KG1 (cell line): ENCODE measurements at regions not wholly inside any gene's neighbourhood (a gene's known extent, or its start where the extent isn't known, plus 50 kb on each side); places are given as distances from the start of the nearest gene placed in this dataset.

Source experiments
- DNase-seq: peaks from one replicate; lab custom pipeline; 2025; lab: John Stamatoyannopoulos, UW

DNA sequence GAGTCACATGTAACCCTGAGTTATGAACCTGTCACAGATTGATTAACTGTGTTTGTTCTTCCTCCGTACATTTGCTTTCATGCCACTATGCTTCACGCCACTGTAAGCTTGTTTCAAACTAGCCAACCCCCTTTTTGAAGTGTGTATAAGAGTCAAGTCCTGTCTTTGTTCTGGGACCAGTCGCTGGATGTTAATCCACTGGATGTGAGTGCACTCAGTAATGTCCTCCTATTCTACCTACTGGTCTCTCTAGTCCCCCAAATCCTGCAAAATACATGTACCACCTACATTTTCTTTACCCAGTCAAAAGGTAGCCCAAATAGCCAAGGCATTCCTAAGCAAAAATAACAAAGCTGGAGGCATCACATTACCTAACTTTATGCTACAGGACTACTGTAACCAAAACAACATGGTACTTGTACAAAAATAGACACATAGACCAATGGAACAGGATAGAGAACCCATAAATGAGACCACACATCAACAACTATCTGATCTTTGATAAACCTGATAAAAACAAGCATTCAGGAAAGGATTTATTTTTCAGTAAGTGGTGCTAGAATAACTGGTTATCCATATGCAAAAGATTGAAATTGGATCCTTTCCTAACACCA is 1139.1 kb upstream of the SEMA6A start:
- DNase-seq = no peak

DNA sequence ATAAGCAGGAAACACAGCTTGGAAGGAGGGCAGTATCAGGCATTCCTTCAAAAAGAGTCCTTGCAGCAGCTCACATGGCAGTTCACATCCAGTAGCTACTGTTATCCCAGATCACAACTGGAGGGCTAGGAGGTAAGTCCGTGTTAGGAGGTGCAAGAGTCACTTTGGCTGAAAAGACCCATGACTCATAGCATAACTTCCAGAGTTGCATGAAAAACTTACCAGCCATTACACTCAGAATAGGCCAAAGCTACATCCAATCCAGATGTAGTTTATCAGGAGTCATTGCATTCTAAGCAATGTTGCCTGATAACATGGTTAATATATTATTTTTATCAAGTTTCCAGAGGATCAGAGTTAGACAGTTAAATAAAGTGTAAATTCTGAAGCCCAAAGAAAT is 1126.4 kb upstream of the SEMA6A start:
- DNase-seq = no peak

DNA sequence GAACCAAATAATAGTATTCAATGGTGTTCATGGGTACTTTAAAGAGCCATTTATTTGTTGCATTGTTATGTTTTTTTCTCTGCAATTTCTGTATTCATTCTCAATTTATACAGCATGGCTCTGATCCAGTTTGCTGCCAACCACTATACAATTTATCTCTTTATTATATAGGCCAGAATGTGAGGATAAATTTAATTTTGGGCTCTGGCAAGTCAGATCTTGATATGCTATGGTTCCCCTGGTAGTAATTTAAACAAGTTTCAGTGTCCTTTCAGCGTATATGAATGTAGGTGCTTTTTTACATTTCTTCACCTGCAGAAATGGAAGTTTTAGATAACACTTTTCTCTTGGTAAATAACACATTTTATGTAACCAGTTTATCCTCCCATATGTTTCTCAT is 1118.0 kb upstream of the SEMA6A start:
- no peak for DNase-seq

DNA sequence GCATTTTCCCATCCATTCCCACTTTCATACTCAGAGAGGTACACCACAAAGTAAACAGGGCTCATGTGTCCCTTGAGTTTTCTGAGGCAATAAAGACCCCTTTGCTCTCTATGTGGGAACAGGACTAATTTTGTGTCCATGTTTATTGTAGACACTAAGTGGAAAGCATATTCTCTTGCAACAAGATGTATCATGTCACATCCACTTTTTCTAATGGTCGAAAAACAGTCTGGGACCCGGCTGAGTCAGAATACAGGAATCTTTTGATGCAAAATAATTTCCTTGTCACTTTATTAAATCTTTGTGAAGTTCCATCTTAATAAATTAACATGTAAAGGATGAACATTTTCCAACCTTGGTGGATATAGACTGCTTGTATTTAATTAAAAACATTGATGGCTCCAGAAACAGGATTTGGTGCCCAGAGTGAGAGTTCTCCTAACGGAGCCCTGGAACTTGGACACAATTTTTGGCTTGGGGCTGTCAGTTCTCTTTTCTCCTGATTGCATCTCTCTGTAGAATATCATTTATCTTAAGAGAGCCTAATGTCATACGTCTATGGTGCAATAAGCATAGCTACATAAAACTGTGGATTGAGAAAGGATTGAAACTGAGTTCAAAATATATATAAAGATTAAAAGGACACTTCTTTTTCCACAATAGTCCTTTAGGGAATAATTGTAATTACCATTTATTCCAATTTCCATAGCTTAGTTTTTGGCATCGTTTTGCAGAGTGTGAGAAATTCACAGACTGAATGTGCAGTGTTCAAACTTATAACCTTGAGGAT is 1116.7 kb upstream of the SEMA6A start:
- no peak for DNase-seq

DNA sequence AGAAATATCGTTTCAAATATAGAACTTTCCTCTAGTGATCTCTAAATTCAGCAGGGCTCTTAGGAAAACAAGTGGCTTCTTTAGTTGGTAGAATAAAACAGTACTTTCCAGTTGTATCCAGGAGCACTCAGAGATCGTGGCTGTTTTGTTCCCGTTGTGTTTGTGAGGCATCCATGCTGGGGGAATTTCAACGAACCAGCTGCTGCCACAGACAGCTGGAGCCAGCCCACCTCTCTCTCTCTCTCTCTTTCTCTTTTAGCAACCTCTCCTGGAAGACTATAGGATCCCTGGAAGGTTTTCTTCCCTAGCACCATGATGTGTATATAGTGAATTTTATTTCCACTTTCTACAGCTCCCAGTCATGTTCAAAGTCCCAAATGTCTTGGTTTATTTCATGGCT is 1116.0 kb upstream of the SEMA6A start:
- no peak for DNase-seq

DNA sequence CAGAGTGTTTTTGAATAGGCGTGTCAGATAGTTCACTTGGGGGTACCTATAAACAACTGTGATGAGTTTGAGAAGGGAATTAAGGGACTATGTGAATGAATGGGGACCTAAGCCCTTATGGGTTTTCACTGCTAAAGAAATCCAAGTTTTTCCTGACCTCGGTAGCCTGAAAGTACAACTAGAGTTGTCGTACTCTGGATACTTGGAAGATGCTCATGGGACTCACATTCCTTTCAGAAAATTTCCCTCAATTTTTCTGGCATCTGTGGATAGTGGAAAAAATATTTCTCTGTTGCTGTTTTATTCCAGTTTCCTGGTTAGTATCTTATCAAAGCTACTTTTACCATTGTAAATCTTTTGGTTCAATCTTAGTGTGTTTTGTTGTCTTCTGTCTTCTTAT is 1112.3 kb upstream of the SEMA6A start:
- DNase-seq = no peak

DNA sequence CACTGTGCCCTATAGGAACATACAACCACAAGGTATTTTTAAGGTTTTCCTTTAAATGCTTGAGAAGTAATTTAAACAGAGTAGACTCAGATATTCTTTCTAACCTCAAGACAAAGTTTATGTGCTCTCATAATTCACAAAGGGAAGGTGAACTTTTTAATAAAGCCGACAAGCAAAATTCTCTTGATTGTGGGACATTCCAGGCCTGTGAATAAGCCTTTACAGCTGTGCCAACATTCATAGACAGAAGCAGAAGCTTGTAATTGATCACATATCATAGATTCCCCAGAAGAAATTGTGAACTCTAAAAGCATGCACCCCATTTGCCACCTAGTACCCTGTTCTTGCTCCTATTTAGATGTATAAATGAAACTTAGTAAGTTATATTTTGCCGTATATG is 1107.8 kb upstream of the SEMA6A start:
- no peak for DNase-seq

DNA sequence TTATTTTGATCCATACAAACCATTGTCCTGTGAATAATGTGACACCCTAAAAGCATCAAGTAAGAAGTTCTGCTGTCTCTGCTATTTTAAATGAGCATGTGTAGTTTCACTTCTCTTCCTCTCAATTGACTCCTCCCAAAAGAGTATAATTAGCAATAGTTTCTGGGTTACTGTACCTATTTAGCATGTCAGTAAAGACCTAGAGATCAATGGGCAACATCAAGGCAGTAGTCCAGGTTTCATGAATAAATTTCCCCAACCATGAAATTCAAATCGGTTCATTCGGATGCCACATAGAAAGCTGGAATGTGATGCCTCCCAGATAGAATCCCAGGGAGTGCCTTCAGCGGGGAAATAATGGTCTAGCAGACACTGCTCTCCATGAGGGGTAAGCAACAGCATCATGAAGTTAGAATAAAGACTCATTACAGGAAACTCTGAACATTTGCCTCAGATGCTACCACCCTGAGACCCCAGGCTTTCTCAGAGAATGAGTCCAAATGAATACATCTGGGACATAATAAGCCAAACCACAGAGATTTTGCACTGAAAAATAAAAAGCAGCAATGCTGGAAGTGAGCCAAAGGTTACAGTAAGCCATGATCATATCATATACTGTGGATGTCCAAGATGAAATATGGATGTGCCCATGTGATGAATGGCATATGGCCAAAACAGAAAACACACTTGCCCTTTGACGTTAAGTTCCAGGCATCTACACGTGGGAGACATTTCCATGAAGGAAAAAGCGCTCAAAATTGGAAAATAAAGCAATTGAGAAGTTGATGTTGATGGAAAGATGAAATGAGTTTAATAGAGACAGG is 1107.0 kb upstream of the SEMA6A start:
- DNase-seq = no peak

DNA sequence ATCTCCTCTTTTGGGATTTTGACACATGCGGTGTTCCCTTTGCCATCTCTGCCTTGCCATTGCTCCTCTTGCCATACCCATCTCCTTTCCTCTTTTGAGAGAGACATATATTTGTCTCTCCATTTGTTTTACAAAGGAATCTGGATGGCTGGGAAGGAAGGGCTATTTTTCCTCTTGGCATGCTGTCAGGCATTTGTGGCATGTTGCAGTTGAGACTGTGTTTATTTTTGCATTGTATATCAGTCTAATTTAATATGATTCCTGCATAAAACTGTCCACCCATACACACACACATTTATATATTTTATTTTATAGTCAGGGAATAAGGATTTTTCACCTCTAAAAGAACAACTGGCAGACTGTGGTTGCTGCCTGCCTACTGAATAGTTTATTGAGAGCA is 1105.8 kb upstream of the SEMA6A start:
- no peak for DNase-seq

DNA sequence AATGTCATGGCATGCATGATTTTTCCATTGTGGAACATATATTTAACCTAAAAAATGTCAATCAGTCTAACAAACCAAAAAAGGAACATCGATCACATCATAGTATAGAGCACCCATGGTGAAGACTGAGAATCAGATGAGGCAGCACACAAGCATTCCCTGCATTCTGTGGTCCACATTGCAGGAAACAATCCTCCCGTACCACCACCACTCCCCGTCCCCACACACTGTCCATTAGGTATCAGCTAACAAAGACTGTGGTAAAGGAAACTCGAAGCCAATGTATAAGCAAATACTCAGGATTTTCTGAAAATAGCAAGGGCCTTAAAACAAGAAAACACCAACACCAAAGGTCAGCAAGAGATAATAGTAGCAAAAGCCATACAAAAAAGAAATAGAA is 1104.4 kb upstream of the SEMA6A start:
- DNase-seq = no peak

DNA sequence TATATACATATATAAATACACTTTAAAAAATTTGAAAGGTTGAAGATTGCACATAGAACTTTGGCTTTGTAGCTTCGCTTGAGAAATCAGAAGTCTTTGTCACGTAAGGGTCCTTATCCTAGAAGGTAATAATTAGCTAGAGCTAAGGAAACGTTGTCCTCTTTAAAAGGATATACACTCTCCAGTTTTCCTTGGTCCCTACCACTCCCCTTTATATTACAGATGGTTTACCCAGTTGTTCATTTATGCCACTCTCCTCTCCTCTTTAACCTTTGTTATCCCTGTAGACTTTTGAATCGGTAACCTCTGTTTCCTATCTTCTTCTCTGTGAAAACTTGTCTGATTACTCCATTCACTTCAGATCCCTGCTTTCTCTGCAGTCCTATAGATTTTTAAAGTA is 1101.0 kb upstream of the SEMA6A start:
- no peak for DNase-seq

DNA sequence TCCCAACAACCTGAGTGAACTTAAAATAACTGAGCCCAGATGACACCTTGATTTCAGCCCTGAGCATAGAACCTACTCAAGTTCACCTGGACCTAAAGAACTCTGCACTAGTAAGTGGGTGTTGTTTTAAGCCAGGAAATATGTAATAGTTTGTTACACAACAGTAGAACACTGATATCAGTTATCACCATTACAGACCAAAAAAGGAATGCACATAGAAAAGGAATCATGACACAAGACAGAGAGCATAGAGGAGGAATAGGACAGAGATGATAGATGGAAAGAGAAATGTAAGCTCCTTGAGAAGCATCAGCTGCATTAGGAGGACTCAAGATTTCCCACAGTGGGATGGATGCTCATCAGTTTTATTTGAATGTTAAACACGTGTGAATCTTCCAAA is 1096.9 kb upstream of the SEMA6A start:
- no peak for DNase-seq

DNA sequence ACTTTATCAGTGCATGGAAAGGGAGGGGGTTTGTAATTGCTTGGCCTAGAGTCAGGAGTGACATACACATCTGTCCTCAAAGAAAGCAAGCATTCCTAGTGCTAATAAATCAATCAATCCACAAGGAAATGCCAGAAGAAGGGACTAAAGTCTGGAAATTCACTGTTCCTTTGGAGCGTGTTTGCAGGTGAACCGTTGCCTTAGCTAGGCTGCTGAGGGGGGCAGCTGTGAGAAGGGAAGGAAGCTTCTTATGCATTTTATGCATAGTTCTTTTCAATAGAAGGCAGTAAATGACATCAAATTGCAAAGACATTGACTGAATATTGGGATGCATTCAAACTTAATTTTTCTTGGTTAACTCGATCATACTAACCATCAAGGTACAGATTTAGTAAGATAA is 1092.5 kb upstream of the SEMA6A start:
- no peak for DNase-seq

DNA sequence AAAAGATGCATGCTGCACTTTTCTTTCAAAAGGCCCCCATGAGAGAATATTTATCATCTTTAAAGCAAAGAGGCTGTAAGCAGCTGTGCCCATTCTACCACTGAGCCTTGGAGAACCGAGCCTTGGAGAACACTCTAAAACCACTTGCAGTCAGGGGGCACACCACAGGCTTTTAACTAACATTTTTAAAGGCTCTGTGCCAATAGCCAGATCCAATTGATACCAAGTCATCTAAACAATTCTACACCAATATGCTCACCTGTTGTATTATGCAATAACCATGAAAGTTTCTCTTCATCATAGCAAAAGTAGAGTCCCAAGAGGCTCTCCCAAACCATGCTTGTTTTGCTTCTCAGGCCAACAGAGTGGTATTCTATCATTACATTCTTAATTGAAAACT is 1090.5 kb upstream of the SEMA6A start:
- no peak for DNase-seq

DNA sequence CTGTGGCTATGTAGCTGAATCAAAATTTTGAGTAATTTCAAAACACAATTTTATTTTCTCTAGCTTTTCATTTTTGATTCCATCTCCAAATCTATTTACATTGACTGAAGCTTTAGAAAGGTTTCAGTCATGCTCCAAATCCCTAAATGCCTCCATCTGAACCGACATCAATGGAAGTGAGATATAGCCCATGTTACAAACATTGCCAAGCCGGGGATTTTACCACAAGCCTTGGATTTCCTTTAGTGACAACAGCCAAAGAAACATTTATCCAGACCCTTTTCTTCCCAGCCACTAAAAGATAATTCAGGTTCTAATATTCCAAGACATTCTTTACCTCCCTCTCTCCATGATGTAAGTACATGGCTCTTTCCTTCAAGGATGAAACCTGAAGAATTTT is 1087.7 kb upstream of the SEMA6A start:
- DNase-seq = no peak

DNA sequence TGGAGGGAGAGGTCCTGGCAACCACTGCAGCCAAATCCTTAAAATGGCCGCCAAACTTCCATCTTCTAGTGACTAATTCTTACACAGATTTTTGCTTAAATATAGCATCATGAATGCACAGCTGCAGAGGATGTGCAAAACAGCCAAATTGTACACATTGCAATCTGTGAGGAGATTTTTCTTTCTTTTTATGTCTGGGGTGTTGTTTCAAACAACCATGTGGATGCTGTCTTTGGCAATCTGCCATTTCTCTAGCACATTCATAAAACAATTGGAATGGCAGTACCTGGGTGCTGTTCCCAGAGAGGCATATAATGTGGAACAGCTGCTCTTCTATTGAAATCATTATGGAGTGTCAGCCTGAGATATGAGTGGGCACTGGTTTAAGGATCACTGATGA is 1082.9 kb upstream of the SEMA6A start:
- no peak for DNase-seq

DNA sequence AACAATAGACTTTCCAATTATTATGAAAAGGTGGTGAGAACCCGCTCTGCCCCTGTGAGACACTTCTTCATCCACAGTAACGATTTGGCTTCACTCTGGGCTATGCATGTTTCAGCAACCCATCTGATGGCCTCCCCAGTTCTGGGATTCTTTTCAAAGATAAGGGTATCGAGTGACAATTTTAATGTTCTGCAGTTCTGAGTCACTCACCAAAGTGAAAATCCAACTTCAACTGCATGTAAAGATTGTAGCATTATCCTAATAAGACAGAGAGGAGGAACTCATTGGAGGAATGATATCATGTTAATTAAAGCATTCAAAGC is 1078.3 kb upstream of the SEMA6A start:
- no peak for DNase-seq

DNA sequence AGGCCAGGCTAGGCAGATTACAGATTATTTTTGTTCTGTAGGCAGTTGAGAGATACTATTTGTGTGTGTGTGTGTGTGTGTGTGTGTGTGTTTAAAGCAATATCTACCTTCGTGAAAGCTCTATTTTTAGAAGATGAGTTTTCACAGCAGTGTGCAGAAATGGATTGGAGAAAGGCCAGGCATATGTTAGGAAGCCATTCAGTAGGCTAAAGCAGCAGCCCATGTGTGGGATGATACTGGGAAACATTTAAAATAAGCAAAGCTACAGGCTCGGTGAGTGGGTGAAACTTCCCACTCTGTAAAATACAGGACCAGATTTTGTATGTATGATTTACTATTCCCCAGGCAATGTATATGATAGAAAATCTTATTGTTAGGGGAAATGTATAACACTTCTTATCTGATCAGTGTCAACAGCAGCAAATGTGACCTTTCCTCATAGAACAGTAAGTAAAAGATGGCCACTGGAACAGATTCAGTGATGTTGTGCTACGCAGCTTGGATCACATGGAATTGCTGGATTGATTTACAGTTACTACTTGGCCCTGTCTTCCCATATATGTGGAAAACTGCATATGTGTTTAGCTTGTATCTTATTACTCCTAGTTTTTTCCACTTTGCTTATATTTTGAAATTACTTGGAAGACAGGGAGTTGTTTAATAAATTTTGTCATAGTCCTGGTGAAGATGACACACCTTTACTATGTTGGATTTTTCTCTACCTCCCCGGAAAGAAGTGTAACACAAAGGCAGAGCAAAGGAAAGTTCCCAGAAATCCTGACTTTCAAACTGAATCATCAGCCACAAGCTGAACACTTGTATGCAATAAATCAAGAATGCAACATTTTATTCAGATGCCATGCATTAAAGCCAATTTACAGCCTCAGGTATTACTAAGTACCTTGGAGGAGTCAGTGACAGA is 1077.7 kb upstream of the SEMA6A start:
- DNase-seq = no peak

DNA sequence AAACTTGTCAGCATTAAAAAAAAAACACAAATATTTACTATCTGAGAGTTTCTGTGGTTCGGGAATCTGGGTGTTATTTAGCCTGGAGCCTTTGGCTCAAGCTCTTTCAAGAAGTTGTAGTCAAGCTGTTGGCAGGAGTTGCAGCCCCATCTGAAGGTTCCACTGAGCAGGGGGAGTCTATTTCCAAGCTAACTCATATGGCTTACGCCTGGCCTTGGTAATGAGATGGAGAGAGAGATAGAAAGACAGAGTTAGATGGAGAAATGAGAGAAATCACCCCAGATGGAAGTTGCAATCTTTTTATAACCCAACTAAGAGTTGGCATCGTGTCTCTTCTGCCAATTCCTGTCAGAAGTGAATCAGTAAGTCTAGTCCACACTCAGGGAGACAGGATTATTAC is 1075.2 kb upstream of the SEMA6A start:
- DNase-seq = no peak

DNA sequence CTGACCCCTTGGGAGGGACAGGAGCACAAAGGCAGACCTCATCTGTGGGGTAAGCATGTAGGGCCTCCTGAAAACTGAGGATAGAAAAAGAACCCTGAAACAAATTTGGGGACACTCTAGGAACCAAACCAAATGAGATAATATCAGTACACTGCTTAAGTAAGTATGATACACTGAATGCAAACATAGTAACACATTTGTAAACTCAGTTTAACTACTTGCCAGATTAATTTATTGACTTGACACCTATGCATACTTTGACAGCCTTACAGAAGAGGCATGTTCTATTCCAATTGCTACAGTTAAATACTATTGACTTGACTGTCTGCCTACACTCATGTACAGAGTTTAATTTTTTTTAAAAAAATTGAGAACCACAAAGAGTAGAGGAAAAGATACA is 1070.8 kb upstream of the SEMA6A start:
- DNase-seq = no peak

DNA sequence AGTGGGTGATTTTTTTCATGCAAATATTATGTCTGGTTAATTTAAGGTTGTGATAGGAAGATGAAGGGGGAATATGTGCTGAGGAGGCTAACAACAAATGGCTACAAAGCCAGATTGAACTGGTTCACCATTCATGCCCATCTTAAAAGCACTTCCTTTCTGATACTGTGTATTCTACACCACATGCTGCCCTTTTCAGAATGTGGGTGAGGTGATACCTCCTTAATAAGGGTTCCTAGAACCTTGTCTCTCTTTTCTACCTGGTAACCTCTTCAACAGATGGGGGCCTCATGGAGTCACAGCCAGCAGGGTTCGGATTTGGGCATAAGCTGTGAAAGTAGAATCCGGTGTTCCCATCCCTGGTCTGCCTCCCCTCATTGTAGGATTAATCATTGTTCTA is 1064.0 kb upstream of the SEMA6A start:
- DNase-seq = no peak

DNA sequence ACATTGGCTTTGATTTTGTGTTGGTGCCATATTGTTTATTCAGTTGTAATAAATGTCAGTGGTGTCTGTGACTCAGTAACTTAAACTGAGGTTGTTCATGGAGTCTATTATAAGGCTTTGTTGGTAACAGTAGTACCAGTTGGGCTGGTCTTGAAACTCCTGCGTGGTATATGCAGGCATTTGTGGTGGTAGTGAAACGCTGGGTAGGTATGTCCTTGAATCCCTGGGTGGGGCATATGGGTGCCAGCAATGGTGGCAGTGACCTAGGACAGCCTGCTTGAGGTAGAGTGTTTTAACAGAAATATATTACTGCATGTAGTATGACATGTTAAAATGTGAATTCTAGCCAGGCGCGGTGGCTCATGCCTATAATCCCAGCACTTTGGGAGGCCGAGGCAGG is 1058.5 kb upstream of the SEMA6A start:
- no peak for DNase-seq
